Left lung (tissue), 4 donors: ENCODE measurements at regions not wholly inside any gene's neighbourhood (a gene's known extent, or its start where the extent isn't known, plus 50 kb on each side); places are given as distances from the start of the nearest gene placed in this dataset.

Experiments used
- ATAC-seq: fragments of 200-7000 bp; cut with Tn5 transposase; one replicate; pipeline ENCODE4 v1.9.1; 2020; ENCODE audit warnings: moderate library complexity
- DNase-seq, 4 donors: peaks; one replicate each; pipeline ENCODE4 v3.0.0-alpha.2; 2013 to 2020
- H3K27ac ChIP-seq, 2 donors: fragments of 200-600 bp; sonication (generic) in 1 of 2; one replicate each; pipeline versions ENCODE4 v1.5.0 to v1.8.0; 2020 to 2021
- H3K27me3 ChIP-seq, 2 donors: fragments of 200-600 bp; sonication (generic) in 1 of 2; one replicate each; pipeline versions ENCODE4 v1.5.0 to v1.8.0; 2020 to 2021
- H3K36me3 ChIP-seq, 2 donors: fragments of 200-600 bp; sonication (generic) in 1 of 2; one replicate each; pipeline versions ENCODE4 v1.5.0 to v1.8.0; 2020 to 2021
- H3K4me1 ChIP-seq, 2 donors: fragments of 200-600 bp; one replicate each; pipeline ENCODE4 v1.8.0; 2021
- H3K4me3 ChIP-seq, 2 donors: fragments of 200-600 bp; sonication (generic) in 1 of 2; one replicate each; pipeline versions ENCODE4 v1.5.0 to v1.8.0; 2020 to 2021; ENCODE audit warnings: mild to moderate bottlenecking in 1 of 2
- H3K9me3 ChIP-seq, 2 donors: fragments of 200-600 bp; sonication (generic) in 1 of 2; one replicate each; pipeline versions ENCODE4 v1.5.0 to v1.8.0; 2020 to 2021
- intact Hi-C, 2 donors: fragments of 100-400 bp; cut with DNase I; formaldehyde crosslinking; loops; one replicate each; pipeline versions ENCODE4 v1.11.2 to v1.14.2; 2022
- TF ChIP-seq, protein P1 (sequence below), 2 donors: fragments of 200-600 bp; sonication (generic) in 1 of 2; IDR thresholded peaks; one replicate each; pipeline versions ENCODE4 v1.5.0 to v1.8.0; 2021; ENCODE audit warnings: antibody characterized with exemption in 2 of 2
- donor health status: DM: no; HTN: yes; CAD: no.
- donor health status: DM: no; HTN: no; CAD: no.

DNA sequence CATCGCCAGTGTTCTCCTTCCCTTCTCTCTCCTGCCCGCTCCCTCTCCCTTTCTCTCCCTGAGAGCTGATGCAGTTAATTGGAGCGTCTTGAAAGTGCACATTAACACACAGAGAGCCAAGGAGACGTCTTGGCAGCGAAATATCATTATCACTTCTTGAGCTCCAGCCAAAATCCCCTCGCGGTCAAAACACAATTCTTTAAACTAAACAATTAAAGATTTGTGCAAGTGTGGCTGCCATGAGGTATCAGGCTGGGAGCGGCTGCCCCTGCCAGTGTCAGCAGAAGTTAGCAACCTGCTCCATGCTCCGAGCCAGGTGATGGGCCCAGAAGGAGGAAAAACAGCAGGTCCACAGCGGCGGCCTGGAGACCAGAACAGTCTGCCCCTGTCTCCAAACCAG lies 100.9 kb upstream of the FOXP4 start:
- H3K27ac ChIP-seq: no peak overlapping the region
- no peaks in the 10 kb centered on the region for H3K36me3 ChIP-seq
- ATAC-seq: no peak
- H3K4me3 ChIP-seq: no peak overlapping the region
- intact Hi-C loops: no loop called here
- peaks cover 0 to 53% of the 10 kb centered on the region in 2 donors for H3K27me3 ChIP-seq
- DNase-seq: no peak
- H3K4me1 ChIP-seq: peaks cover 6 to 19% of the 10 kb centered on the region in 2 donors
- TF ChIP-seq, protein P1, sequence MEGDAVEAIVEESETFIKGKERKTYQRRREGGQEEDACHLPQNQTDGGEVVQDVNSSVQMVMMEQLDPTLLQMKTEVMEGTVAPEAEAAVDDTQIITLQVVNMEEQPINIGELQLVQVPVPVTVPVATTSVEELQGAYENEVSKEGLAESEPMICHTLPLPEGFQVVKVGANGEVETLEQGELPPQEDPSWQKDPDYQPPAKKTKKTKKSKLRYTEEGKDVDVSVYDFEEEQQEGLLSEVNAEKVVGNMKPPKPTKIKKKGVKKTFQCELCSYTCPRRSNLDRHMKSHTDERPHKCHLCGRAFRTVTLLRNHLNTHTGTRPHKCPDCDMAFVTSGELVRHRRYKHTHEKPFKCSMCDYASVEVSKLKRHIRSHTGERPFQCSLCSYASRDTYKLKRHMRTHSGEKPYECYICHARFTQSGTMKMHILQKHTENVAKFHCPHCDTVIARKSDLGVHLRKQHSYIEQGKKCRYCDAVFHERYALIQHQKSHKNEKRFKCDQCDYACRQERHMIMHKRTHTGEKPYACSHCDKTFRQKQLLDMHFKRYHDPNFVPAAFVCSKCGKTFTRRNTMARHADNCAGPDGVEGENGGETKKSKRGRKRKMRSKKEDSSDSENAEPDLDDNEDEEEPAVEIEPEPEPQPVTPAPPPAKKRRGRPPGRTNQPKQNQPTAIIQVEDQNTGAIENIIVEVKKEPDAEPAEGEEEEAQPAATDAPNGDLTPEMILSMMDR (IDR thresholded peaks at IDR 0.05): no peak
- H3K9me3 ChIP-seq: no peaks in the 10 kb centered on the region

DNA sequence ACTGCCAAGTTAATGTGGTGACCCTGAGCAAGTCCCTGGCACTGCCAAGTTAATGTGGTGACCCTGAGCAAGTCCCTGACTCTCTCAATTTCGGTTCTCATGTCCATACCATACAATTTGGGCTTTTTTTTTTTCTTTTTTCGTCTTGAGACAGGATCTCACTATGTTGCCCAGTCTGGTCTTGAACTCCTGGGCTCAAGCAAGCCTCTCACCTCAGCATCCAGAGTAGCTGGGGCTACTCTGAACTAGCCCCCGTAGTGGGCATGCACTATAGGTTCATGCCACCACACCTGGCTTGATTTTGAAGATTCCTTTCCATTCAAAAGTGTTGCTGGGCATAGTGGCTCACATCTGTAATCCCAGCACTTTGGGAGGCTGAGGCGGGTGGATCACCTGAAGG lies 100.0 kb upstream of the FOXP4 start:
- TF ChIP-seq, protein P1 (IDR thresholded peaks at IDR 0.05): no peak
- no peak overlapping the region for H3K4me3 ChIP-seq
- intact Hi-C loops: no loop called here
- peaks cover 0 to 52% of the 10 kb centered on the region in 2 donors for H3K27me3 ChIP-seq
- no peaks in the 10 kb centered on the region for H3K9me3 ChIP-seq
- ATAC-seq (no peak), DNase-seq (no peak)
- peaks cover 4 to 19% of the 10 kb centered on the region in 2 donors for H3K4me1 ChIP-seq
- H3K27ac ChIP-seq: no peak overlapping the region
- H3K36me3 ChIP-seq: no peaks in the 10 kb centered on the region

DNA sequence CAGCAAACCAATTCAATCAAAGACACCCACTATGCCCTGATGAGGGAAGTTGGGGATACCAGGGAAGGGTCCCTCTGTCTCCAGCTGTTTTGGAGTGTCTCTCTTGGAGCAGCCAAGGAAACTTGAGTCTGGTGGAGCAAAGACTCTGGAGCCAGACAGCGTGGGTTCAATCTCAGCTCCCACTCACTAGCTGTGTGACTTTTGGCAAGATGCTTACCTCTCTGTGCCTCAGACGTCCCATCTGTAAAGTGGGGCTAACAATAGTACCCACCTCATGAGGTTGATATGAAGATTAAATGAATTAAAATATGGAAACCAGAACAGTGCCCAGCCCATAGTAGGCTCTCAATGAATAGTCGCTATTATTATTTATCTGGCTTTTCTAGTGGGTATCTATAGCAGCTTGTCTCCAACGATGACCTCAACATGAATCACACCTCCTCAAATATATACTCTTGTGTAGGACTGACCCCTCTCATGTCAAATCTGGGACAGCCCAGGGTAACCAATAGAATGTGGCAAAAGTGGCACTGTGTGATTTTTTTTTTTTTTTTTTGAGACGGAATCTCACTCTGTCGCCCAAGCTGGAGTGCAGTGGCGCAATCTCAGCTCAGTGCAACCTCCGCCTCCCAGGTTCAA lies 99.2 kb upstream of the FOXP4 start:
- intact Hi-C loops: no loop called here
- Histone ChIP-seq H3K4me1 (peaks cover 7 to 19% of the 10 kb centered on the region in 2 donors), H3K27ac (no peak overlapping the region), H3K4me3 (no peak overlapping the region), H3K27me3 (peaks cover 0 to 43% of the 10 kb centered on the region in 2 donors), H3K9me3 (no peaks in the 10 kb centered on the region), H3K36me3 (no peaks in the 10 kb centered on the region)
- no peak for DNase-seq
- TF ChIP-seq, protein P1 (IDR thresholded peaks at IDR 0.05): no peak
- ATAC-seq: no peak

DNA sequence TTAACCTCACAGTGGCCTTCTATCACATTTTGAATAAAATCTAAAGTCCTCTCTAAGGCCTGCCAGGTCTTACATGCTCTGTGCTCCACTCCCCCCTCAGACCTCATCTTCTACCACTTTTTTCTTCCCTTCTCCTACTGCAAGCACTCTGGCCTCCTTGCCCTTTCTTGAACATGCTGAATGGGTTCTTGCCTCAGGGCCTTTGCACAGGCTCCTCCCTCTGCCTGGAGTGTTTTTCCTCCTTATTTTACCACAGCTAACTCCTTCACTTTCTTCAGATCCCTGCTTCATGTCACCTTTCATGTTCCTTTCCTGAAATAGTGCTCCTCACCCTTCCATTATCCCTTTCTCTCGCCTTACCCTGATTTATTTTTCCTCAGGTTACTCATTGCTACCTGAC lies 97.9 kb upstream of the FOXP4 start:
- ATAC-seq: no peak
- H3K4me3 ChIP-seq: no peak overlapping the region
- no peaks in the 10 kb centered on the region for H3K9me3 ChIP-seq
- peaks cover 3 to 12% of the 10 kb centered on the region in 2 donors for H3K4me1 ChIP-seq
- no peaks in the 10 kb centered on the region for H3K36me3 ChIP-seq
- intact Hi-C loops: no loop called here
- no peak overlapping the region for H3K27ac ChIP-seq
- H3K27me3 ChIP-seq: peaks cover 0 to 31% of the 10 kb centered on the region in 2 donors
- DNase-seq: no peak
- TF ChIP-seq, protein P1 (IDR thresholded peaks at IDR 0.05): no peak

DNA sequence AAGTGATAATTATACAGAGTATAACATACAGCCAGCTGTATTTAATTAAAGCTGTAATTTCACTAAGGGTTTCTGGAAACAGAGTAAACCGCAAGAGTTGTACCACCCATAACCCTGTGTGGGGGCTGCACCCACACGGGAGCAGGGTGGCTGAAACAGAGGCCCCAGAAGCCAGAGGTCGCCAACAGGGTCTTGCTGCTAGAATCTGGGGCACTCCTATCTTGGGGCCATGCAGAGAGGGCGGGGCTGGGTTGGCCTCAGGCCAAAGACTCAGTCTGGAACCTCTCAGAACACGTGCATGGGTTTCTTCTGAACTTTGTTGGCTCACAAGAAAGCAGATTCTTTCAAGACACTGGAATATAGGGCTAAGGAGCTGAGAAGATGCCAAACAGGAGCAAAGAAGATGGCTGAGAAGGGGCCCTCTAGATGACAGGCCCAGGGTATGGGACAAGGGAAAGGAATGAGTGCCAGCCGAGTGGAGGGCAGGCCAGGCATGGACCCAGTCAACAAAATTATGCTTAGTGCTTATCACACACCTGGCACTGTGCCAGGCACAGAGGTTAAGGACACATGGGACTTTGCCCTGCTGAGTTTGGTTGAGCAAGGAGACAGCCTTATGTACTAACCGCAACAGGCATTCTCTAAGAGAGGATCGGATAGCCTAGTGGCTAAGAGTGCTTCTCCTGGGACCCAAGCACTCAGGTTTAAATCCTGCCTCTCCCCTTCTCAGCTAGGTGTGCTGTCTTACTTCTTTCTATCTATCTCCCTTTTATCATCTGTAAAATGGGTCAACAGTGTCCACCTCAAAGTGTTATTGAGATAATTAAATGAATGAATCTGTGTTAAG lies 96.6 kb upstream of the FOXP4 start:
- H3K36me3 ChIP-seq: no peaks in the 10 kb centered on the region
- no peak overlapping the region for H3K4me3 ChIP-seq
- intact Hi-C loops: no loop called here
- ATAC-seq (peak; percentile 22), DNase-seq (peak in 1 of 4 donors; percentile 72)
- TF ChIP-seq, protein P1 (IDR thresholded peaks at IDR 0.05): no peak
- H3K27ac ChIP-seq: no peak overlapping the region
- no peaks in the 10 kb centered on the region for H3K9me3 ChIP-seq
- H3K27me3 ChIP-seq: peaks cover 0 to 18% of the 10 kb centered on the region in 2 donors
- H3K4me1 ChIP-seq: peaks cover 3 to 8% of the 10 kb centered on the region in 2 donors
